H1 (cell line): ENCODE measurements at regions not wholly inside any gene's neighbourhood (a gene's known extent, or its start where the extent isn't known, plus 50 kb on each side); places are given as distances from the start of the nearest gene placed in this dataset.

Source experiments
- CBX8 ChIP-seq: fragments of 300-800, 300-1000 bp; sonication (generic); IDR thresholded peaks from 2 replicates; pipeline ENCODE4 v1.7.1; 2016; ENCODE audit warnings: low read depth, low read length, borderline replicate concordance
- CEBPB ChIP-seq: IDR thresholded peaks from 2 replicates; pipeline ENCODE4 v1.6.1; 2012; ENCODE audit warnings: low read depth, low read length
- CHD2 ChIP-seq: IDR thresholded peaks from 2 replicates; pipeline ENCODE4 v1.6.1; 2012; ENCODE audit warnings: low read length, improper control_type of control experiment
- CTBP2 ChIP-seq: IDR thresholded peaks from 2 replicates; pipeline ENCODE4 v1.7.0; 2011; ENCODE audit warnings: borderline replicate concordance, mild to moderate bottlenecking, moderate library complexity, mixed read lengths, low read length; ENCODE audit not compliant: insufficient read depth, insufficient read length
- RAD21 ChIP-seq, 2 experiments: IDR thresholded peaks in 1 of 2; conservative IDR thresholded peaks in 1 of 2; 2 replicates each; pipeline ENCODE4 v1.6.1; 2011; ENCODE audit warnings: low read depth in 2 of 2, low read length in 2 of 2, improper control_type of control experiment in 1 of 2, inconsistent platforms in 1 of 2, mild to moderate bottlenecking in 1 of 2, moderate library complexity in 1 of 2
- SIX5 ChIP-seq: IDR thresholded peaks from 2 replicates; pipeline ENCODE4 v1.6.1; 2011; ENCODE audit warnings: mild to moderate bottlenecking, low read depth, low read length
- SUZ12 ChIP-seq: fragments of 200-600 bp; sonication (generic); IDR thresholded peaks from 2 replicates; pipeline ENCODE4 v1.6.1; 2012; ENCODE audit warnings: mild to moderate bottlenecking, inconsistent platforms, low read length, moderate library complexity, mixed read lengths
- TAF1 ChIP-seq: IDR thresholded peaks from 2 replicates; pipeline ENCODE4 v1.6.1; 2011; ENCODE audit warnings: mild to moderate bottlenecking, low read depth, low read length
- YY1 ChIP-seq: IDR thresholded peaks from 2 replicates; pipeline ENCODE4 v1.6.1; 2011; ENCODE audit warnings: low read depth, mild to moderate bottlenecking, low read length

DNA sequence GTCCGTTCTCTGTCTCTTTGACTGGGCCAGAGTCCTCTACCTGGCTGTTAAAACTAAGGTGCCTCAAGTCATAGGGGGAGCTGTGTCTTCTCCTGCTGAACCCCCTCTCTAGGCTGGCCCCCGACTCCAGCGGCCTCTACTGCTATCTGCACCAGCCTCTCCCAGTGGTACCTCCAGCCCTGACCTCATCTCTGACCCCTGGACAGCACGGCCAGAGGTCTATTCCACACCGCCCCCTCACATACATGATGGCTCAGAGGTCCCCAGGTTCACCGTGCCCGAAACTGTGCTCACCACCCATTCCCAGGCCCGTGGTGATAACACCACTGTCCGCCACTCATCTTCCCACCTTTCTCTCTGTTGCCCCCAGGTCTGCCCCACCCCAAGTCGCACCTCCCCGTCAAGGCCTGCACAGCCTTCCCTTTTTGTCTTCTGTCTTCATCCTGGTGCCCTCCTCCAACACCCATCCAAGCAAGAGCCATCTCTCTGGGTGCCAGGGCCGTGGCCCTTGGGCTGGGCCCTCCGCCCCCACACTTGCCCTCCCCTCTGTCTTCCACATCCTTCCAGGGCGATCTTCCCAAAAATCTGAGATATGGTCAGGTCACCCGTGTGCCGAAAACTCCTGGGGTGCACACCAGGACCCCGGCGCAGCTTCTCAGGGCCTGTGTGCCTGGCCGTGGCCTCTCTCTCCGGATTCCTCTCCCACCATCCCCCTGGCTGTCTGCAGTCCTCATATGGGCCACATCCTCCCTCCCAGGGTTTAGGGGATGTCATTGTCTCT is 134.4 kb upstream of the ID2 start (continued):
- TF ChIP-seq CHD2 (no peak), TAF1 (no peak), CTBP2 (no peak), SIX5 (no peak), CBX8 (no peak), CEBPB (no peak), SUZ12 (no peak), RAD21 (IDR thresholded peaks at IDR 0.05 in 1 of 2, conservative IDR thresholded peaks at IDR 0.05 in 1 of 2; ENCODE audit: low read depth in 2 of 2, low read length in 2 of 2) (no peak), YY1 (no peak)
